GM19467 (cell line): ENCODE measurements at regions not wholly inside any gene's neighbourhood (a gene's known extent, or its start where the extent isn't known, plus 50 kb on each side); places are given as distances from the start of the nearest gene placed in this dataset.
A peak's percentile ranks its signal among the peaks of the same experiment; 100 is the strongest.
"Not testable (repeated sequence)": the region's sequence is repeated elsewhere in the genome, so short reads cannot be mapped to it uniquely, and the experiment has no call there.

Experiments used
- ATAC-seq: cut with Tn5 transposase; IDR thresholded peaks from one replicate; pipeline ENCODE4 v1.9.1; 2021; ENCODE audit warnings: mild to moderate bottlenecking, moderate library complexity; ENCODE audit not compliant: unreplicated experiment

GRCh38 chr3:7999384-7999783, 502.2 kb upstream of the LMCD1 start:
- no peak for ATAC-seq

GRCh38 chr3:8001307-8001706, 500.3 kb upstream of the LMCD1 start:
- ATAC-seq = no peak

- no peak for ATAC-seq
Observed at GRCh38 chr3:8001712-8002111, 499.9 kb upstream of the LMCD1 start.

GRCh38 chr3:8011902-8012301, 489.7 kb upstream of the LMCD1 start:
- no peak for ATAC-seq

GRCh38 chr3:8020047-8020841, 481.4 kb upstream of the LMCD1 start:
- no peak for ATAC-seq

GRCh38 chr3:8027954-8028353, 473.7 kb upstream of the LMCD1 start:
- no peak for ATAC-seq

DNA sequence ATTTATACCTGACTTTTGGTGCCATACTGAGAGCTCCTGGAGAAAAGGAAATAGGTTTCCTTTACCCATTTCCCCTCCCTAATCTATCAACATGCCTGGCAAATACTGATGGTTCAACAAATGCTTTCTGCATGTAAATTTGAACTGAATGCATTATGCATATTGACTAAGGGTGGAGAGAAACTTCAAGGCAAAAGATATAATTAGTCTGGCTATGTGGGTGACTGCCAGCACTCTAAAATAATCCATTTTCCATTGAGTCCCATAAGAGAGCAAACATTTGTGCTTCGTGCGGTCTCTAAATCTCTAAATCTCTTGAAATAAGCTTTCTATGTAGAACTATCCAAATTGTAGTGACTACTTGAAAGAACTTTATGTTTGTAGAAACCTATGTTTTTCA, 451.3 kb upstream of the LMCD1 start:
- no peak for ATAC-seq

GRCh38 chr3:8052659-8053058, 449.0 kb upstream of the LMCD1 start:
- ATAC-seq = no peak

DNA sequence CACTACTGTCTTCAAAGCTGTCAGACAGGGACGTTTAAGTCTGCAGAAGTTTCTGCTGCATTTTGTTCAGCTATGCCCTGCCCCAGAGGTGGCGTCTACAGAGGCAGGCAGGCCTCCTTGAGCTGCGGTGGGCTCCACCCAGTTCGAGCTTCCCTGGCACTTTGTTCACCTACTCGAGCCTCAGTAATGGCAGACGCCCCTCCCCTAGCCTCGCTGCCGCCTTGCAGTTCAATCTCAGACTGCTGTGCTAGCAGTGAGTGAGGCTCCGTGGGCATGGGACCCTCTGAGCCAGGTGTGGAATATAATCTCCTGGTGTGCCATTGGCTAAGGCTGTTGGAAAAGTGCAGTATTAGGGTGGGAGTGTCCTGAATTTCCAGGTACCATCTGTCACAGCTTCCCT, 433.5 kb upstream of the LMCD1 start:
- ATAC-seq = not testable (repeated sequence)

DNA sequence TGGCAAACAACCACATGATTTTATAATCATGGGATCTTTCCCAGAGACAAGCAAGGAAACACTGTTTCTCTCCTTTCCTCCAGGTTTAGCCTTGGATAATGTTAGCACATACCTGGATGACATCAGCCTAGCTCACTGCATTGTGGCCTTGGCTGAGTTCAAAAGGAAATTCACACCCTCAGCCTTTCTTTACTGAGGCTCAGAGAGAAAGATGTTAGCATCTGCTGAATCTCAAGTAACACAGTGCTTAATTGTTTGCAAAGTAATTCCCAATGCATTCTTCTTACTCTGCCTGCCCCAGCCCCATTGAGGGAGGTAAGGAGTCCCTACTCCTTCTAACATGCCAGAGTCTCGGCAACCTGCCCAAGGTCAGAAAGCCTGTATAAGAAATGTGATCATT, 432.2 kb upstream of the LMCD1 start:
- ATAC-seq = no peak

DNA sequence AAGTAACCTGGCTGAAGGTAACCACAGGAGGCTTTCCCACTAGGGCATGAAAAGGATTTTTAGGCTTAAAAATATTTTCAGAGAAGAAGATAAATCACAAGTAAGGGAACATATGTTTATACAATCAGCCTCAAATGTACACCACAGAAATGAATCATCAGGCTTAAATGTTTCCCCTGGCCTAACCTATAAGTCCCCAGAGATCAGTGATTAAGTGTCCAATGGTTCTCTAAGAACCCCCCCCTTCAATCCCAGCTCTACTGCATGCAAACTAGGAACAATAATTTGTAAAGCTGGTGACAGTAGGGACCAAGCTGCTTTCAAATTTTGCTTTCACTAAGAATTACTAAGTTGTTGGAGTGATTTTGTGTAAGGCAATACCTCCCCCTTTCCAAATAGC, 431.6 kb upstream of the LMCD1 start:
- no peak for ATAC-seq

DNA sequence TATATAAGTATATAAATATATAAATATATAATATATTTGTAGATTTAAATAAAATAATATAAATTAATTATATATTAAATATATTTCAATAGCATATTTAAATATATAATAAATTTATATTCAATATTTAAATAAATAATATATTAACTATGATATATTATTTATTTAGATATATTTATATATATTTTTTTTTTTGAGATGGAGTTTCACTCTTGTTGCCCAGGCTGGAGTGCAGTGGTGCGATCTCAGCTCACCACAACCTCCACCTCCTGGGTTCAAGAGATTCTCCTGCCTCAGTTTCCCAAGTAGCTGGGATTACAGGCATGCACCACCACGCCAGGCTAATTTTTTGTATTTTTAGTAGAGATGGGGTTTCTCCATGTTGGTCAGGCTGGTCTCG, 426.9 kb upstream of the LMCD1 start:
- ATAC-seq = not testable (repeated sequence)

DNA sequence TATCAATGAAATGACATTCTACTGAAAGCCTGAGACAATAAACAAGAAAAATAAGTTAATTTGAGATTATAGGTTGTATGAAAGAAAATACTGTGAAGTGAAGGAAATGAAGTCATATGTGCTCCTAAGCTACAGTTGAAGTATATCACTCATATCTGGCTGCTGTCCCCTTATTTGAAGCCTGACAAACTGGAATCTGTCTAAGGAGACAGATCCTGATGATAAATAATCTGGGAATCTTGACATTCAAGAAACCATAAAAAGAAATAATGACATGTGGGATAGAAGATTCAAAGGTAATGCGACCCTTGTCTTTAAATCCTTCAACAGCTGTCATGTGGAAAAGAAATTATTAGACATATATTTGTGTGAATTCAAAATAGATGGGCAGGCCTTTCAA, 424.5 kb upstream of the LMCD1 start:
- no peak for ATAC-seq

DNA sequence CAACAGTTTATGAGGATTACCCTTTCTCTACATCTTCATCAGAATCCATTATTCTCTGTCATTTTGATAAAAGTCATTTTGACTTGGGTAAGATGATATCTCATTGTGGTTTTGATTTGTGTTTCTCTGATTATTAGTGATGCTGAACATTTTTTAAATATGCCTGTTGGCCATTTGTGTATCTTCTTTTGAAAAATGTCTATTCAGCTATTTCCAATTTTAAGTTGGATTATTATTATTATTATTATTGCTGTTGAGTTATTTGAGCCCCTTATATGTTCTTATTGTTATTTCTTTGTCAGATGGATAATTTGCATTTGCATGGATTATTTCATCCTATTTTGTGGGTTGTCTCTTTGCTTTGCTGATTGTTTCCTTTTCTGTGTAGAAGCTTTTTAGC, 421.2 kb upstream of the LMCD1 start:
- ATAC-seq = no peak

DNA sequence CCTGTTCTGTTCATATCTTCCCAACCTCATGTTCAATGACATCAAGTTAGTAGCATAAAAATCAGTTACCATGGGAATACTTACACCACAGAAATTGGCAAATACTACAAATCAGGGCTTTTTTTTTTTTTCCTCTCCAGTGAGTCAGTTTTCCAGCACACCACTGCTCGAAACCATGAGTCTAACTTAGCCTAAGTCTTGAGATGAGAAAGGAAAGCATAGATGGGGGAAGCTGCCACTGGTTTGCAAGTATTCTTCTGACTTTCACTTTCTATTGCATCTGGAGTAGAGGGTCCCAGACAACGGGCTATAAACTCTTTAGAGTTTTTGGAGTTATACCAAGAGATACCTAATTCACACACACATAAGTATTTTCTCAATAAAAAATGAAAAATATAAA, 416.1 kb upstream of the LMCD1 start:
- no peak for ATAC-seq

DNA sequence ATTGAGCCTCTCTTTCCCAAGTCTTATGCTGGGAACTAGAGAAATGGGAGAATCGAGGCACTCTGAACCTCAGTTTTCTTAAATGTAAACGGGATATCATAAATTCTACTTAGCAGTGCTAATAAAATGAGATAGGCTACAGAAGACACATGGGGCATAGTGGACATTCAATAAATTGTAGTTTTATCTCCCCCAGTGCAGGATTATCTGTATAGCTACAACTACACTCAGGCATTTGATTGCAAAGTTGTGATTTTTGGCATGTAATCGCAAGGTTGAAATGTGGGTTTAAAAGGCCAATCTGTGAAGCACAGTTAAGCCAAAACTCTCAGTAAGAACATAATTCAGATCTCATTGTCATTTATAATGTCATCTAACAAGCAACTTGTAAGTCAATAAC, 413.7 kb upstream of the LMCD1 start:
- no peak for ATAC-seq

DNA sequence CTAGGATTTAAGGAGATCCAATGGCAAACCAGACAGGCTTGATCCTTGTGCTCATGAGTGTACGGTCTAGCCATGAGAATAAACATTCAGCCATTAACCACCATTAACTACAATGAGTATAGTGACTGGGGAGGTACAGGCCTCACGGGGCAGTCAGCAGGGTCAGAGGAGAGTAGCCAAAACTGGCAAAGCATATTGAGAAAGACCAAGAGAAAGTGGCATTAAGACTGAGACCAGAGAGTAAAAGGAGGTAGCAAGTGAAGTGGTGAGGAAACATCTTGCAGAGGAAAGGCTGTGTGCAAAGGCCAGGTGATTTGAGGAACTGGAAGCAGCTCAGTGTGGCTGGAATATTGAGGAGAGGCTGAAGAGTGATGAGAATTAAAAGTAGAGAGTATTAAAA, 407.2 kb upstream of the LMCD1 start:
- ATAC-seq = no peak

DNA sequence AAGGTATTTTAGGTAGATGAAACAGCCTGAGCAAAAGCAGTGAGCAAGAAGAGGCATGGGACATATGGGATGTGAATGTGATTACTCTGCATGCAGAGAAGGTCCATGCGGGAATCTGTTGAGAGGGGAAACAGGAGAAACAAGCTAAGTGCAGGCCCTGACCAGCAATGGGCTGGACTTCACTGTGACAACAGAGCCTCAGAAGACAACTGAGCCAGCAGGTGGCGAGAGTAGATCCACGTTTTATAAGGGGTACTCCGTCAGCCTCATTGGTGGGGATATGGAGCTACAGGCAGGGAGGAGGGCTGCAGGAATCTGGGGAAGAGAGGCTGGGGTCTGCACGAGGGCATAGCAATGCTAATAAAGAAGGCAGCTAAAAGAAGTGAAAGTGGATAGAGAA, 405.9 kb upstream of the LMCD1 start:
- no peak for ATAC-seq

- no peak for ATAC-seq
Observed at GRCh38 chr3:8097690-8098089, 403.9 kb upstream of the LMCD1 start.

GRCh38 chr3:8103954-8104353, 397.7 kb upstream of the LMCD1 start:
- ATAC-seq = no peak

- no peak for ATAC-seq
Observed at GRCh38 chr3:8106921-8107320, 394.7 kb upstream of the LMCD1 start.

- ATAC-seq = peak; percentile 99
Observed at GRCh38 chr3:8110966-8111798, 390.4 kb upstream of the LMCD1 start.
